ENCODE measurements at regions not wholly inside any gene's neighbourhood (a gene's known extent, or its start where the extent isn't known, plus 50 kb on each side); places are given as distances from the start of the nearest gene placed in this dataset.

GRCh38 chr3:171962137-171962720, 77.1 kb upstream of the FNDC3B start:
- TF ChIP-seq, protein P1, sequence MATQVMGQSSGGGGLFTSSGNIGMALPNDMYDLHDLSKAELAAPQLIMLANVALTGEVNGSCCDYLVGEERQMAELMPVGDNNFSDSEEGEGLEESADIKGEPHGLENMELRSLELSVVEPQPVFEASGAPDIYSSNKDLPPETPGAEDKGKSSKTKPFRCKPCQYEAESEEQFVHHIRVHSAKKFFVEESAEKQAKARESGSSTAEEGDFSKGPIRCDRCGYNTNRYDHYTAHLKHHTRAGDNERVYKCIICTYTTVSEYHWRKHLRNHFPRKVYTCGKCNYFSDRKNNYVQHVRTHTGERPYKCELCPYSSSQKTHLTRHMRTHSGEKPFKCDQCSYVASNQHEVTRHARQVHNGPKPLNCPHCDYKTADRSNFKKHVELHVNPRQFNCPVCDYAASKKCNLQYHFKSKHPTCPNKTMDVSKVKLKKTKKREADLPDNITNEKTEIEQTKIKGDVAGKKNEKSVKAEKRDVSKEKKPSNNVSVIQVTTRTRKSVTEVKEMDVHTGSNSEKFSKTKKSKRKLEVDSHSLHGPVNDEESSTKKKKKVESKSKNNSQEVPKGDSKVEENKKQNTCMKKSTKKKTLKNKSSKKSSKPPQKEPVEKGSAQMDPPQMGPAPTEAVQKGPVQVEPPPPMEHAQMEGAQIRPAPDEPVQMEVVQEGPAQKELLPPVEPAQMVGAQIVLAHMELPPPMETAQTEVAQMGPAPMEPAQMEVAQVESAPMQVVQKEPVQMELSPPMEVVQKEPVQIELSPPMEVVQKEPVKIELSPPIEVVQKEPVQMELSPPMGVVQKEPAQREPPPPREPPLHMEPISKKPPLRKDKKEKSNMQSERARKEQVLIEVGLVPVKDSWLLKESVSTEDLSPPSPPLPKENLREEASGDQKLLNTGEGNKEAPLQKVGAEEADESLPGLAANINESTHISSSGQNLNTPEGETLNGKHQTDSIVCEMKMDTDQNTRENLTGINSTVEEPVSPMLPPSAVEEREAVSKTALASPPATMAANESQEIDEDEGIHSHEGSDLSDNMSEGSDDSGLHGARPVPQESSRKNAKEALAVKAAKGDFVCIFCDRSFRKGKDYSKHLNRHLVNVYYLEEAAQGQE (IDR thresholded peaks at IDR 0.05; ENCODE audit: insufficient read depth in 1 of 2, low read depth in 2 of 2, low read length in 2 of 2), result no peak
- no peak for TF ChIP-seq FOXP2 (optimal IDR thresholded peaks at IDR 0.05; ENCODE audit: borderline replicate concordance, extremely low read depth, extremely low read length, insufficient read depth)
- no peak for TF ChIP-seq SIN3A (IDR thresholded peaks at IDR 0.05; ENCODE audit: borderline replicate concordance, insufficient read depth, low read length)
- TF ChIP-seq TAF1 (IDR thresholded peaks at IDR 0.05; ENCODE audit: borderline replicate concordance, insufficient read depth, low read length), result no peak
- no peak for TF ChIP-seq POLR2AphosphoS5 (IDR thresholded peaks at IDR 0.05; ENCODE audit: low read depth, low read length)

DNA sequence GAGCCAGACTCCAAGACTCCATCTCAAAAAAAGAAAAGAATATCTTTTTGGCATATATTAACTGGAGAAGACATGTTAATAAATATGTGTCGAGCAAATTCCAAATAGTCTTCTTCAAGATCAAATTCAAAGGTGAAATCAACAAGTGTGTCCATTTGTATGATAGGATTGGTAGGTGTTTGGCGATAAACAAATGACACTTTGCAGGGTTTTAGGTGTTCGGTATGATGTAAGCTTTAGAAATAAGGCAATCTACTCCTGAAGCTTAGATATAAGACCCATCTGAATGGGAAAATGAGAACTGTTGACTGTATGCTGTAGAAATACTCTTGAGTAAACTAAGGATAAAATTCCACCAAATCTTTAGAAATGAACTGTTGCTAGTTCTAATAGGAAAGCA, 75.8 kb upstream of the FNDC3B start:
- TF ChIP-seq POLR2AphosphoS5 (IDR thresholded peaks at IDR 0.05; ENCODE audit: low read depth, low read length), result no peak
- TF ChIP-seq, protein P1 (IDR thresholded peaks at IDR 0.05; ENCODE audit: insufficient read depth in 1 of 2, low read depth in 2 of 2, low read length in 2 of 2), result no peak
- no peak for TF ChIP-seq FOXP2 (optimal IDR thresholded peaks at IDR 0.05; ENCODE audit: borderline replicate concordance, extremely low read depth, extremely low read length, insufficient read depth)
- no peak for TF ChIP-seq SIN3A (IDR thresholded peaks at IDR 0.05; ENCODE audit: borderline replicate concordance, insufficient read depth, low read length)
- TF ChIP-seq TAF1 (IDR thresholded peaks at IDR 0.05; ENCODE audit: borderline replicate concordance, insufficient read depth, low read length), result no peak

GRCh38 chr3:171965067-171965712, 74.2 kb upstream of the FNDC3B start:
- TF ChIP-seq, protein P1 (IDR thresholded peaks at IDR 0.05; ENCODE audit: insufficient read depth in 1 of 2, low read depth in 2 of 2, low read length in 2 of 2), result no peak
- TF ChIP-seq FOXP2 (optimal IDR thresholded peaks at IDR 0.05; ENCODE audit: borderline replicate concordance, extremely low read depth, extremely low read length, insufficient read depth) (no peak), POLR2AphosphoS5 (IDR thresholded peaks at IDR 0.05; ENCODE audit: low read depth, low read length) (no peak), SIN3A (IDR thresholded peaks at IDR 0.05; ENCODE audit: borderline replicate concordance, insufficient read depth, low read length) (no peak), TAF1 (IDR thresholded peaks at IDR 0.05; ENCODE audit: borderline replicate concordance, insufficient read depth, low read length) (no peak)

DNA sequence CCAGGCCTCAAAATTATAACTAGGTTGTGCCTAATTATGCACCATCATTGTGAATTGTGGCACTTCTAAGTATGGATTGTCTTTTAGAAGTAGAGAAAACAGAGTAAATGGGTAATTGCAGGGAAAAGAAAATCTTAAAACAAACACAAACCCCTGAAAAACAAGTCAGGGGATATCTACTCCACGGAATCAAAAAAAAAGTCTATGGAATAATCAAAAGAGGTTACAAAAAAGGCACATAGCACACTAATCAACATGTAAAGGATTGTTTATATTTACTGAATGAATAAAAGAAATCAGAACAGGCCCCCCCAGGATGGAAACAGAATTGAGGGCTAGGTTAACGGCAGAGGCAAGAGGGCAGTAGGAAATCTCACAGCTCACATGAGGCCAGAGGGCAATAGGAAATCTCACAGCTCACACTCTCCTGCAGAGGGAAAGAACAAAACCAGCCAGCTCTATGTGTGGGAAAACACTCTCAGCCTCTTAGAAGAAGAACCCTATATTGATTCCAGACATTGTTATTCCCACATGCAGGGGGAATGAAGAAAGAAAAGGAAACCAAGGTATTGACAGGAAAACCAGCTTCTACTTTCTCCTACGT, 72.7 kb upstream of the FNDC3B start:
- TF ChIP-seq FOXP2 (optimal IDR thresholded peaks at IDR 0.05; ENCODE audit: borderline replicate concordance, extremely low read depth, extremely low read length, insufficient read depth), result no peak
- no peak for TF ChIP-seq SIN3A (IDR thresholded peaks at IDR 0.05; ENCODE audit: borderline replicate concordance, insufficient read depth, low read length)
- no peak for TF ChIP-seq TAF1 (IDR thresholded peaks at IDR 0.05; ENCODE audit: borderline replicate concordance, insufficient read depth, low read length)
- TF ChIP-seq, protein P1 (IDR thresholded peaks at IDR 0.05; ENCODE audit: insufficient read depth in 1 of 2, low read depth in 2 of 2, low read length in 2 of 2), result no peak
- no peak for TF ChIP-seq POLR2AphosphoS5 (IDR thresholded peaks at IDR 0.05; ENCODE audit: low read depth, low read length)

Data from PFSK-1 (cell line).